Activated T-cell treated with anti-CD3 and anti-CD28 coated beads, Interleukin-2, amount 50 U/mL, for 48 hours (primary cell): ENCODE measurements at regions not wholly inside any gene's neighbourhood (a gene's known extent, or its start where the extent isn't known, plus 50 kb on each side); places are given as distances from the start of the nearest gene placed in this dataset.
A peak's percentile ranks its signal among the peaks of the same experiment; 100 is the strongest.

Experiments used
- DNase-seq, 2 experiments: peaks; one replicate each; pipeline ENCODE4 v3.0.0-alpha.2; 2020

DNA sequence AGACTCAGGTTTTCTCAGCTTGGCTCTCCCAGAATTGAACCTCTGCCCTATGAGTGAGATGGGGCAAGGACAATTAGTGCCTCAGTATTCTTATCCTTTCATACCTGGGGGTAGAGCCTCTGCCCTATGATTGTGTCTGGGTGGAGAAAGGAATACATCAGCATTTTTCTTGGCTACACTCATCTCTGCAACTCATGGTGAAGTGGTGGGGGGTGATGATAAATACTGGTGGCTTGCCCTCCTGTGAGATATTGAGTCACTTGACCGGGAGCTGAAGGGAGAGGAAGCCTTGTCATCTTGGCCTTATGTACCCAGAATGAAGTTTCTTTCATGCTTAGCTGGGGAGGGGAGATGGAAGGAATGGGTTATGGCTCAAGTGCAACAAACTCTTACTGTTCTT lies 71.3 kb upstream of the ENOX2 start:
- no peak for DNase-seq

DNA sequence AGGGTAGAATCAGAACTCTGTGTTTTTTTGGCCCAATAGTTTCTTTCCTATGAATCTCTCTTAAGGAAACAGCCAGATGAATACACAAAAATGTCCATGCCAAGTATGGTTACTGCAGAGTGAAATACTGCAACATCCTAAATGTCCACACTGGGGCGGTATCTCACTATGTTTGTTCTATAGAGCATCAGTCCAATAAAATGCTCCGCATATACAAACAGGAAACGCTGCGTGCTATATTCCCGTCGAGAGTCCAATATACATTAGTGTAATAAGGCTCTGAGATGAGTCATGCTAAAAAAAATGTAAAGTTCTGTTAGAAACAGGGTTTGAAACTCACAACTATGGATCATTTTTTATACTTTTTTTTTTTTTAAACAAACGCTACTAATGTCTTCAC lies 72.9 kb upstream of the ENOX2 start:
- DNase-seq: peak in 1 of 2 experiments; percentile 34

- no peak for DNase-seq
Observed at GRCh38 chrX:130981836-130982235, 76.3 kb upstream of the ARHGAP36 start.

DNA sequence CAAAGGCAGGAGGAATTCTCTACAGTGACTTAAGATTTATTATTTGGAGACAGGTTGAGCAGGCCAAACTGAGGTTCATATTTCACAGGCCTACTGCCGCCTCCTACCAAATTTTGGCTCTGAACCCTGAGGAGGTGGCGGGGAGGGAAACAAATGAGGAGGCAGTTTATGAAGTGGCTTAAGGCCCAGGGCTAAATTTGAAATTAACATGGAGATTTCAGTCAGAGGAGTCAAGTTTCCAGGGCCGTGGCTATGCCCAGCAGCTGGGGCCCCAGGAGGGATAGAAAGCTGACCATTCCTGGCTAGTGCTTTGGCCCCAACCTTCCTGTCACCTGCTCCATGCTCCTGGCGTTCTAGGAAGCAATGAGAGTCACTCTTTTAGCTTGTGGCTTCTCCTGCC lies 73.4 kb upstream of the ARHGAP36 start:
- DNase-seq: no peak

GRCh38 chrX:130987241-130987640 lies 70.9 kb upstream of the ARHGAP36 start:
- DNase-seq: no peak

- DNase-seq: no peak
Observed at GRCh38 chrX:130990723-130991122, 67.4 kb upstream of the ARHGAP36 start.

DNA sequence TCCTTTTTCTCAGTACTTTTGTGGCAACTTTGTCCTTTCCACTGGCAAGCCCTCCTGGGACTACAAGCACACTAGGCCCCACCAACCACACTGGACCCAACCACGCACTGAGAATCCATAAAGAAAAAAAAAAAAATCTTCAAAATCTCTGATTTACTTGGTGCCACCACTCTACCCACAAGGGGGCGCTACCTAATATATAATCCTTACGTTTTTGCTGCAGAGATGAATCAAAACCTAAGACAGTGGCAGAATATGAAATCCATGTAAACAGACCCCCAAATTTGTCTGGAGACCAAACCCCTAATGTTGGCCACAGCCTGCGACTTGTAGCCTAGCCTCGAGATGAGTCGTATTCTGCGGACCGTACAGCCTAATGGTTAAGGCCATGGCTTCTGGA lies 63.5 kb upstream of the ARHGAP36 start:
- DNase-seq: peak; percentile 33 to 41

DNA sequence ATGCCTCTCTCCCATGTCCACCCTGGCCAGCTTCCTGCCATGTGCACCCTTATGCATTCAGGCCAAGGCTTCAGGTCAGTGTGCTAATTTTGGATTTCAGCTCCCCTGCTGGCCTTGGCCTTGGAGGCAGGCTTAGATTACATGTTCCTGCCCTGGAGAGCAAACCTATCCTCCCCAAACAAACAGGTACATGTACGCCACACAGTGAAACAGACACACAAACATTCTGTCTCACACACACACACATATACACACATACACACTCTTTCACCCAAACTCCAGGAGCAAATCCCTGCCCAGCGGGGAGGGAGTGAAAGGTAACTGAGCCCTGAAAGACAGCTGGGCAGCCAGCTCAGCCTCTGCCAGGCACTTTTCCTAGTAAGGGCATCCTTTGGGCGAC lies 62.7 kb upstream of the ARHGAP36 start:
- DNase-seq: no peak

- DNase-seq: no peak
Observed at GRCh38 chrX:130997314-130997713, 60.8 kb upstream of the ARHGAP36 start.

DNA sequence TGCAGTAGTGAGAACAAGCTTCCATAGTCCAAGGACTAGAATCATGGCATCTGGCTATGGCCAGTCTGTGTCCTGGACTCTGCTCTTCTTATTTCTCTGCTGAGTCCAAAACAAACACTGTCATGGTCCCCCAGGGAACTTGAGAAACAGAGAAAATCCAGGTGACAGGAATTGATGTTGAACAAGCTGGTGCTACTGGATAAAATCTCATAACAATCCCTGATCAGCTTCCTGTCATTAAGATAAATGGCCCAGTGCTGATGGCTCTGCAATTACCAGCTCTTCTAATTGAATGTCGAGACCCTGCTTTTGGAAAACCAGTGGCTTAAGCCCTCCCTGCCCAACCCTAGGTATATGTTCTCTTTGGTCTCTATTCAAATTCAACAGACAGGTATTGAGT lies 58.8 kb upstream of the ARHGAP36 start:
- DNase-seq: no peak
